Hepatocyte (in vitro differentiated cells): ENCODE measurements at regions not wholly inside any gene's neighbourhood (a gene's known extent, or its start where the extent isn't known, plus 50 kb on each side); places are given as distances from the start of the nearest gene placed in this dataset.

ENCODE experiments used
- EZH2 ChIP-seq: fragments of 200-600 bp; sonication (generic); IDR thresholded peaks from 2 replicates; pipeline ENCODE4 v1.6.1; 2016; ENCODE audit warnings: antibody characterized with exemption, mild to moderate bottlenecking, borderline replicate concordance
- EZH2phosphoT487 ChIP-seq: fragments of 200-600 bp; sonication (generic); IDR thresholded peaks from one replicate; pipeline ENCODE4 v1.6.1; 2018; ENCODE audit warnings: antibody characterized with exemption, mild to moderate bottlenecking, low read depth, moderate library complexity; ENCODE audit not compliant: unreplicated experiment, severe bottlenecking
- TF ChIP-seq, protein P1 (sequence below): fragments of 200-600 bp; sonication (generic); IDR thresholded peaks from 2 replicates; pipeline ENCODE4 v1.5.1; 2016; ENCODE audit warnings: antibody characterized with exemption, mild to moderate bottlenecking; ENCODE audit not compliant: poor library complexity

DNA sequence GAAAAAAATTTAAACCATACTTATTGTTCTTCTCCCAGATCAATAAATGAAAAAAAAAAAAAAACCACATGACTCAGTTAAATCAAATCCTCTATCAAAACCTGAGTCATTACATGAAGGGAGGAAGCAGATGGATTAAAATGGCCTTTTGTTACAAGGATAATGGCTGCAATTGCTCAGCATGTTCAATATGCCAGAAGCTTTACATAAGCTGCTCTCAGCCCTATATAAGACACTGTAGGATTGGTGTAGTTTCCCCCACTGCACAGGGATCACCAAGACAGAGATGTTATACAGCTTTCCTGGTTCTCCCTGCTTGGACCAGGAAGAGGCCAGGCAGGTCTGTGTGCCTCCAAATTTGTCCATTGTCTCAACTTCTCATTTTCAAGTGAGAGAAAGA, 101.6 kb upstream of the MAP1B start:
- no peak for TF ChIP-seq EZH2
- TF ChIP-seq, protein P1, sequence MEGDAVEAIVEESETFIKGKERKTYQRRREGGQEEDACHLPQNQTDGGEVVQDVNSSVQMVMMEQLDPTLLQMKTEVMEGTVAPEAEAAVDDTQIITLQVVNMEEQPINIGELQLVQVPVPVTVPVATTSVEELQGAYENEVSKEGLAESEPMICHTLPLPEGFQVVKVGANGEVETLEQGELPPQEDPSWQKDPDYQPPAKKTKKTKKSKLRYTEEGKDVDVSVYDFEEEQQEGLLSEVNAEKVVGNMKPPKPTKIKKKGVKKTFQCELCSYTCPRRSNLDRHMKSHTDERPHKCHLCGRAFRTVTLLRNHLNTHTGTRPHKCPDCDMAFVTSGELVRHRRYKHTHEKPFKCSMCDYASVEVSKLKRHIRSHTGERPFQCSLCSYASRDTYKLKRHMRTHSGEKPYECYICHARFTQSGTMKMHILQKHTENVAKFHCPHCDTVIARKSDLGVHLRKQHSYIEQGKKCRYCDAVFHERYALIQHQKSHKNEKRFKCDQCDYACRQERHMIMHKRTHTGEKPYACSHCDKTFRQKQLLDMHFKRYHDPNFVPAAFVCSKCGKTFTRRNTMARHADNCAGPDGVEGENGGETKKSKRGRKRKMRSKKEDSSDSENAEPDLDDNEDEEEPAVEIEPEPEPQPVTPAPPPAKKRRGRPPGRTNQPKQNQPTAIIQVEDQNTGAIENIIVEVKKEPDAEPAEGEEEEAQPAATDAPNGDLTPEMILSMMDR = no peak
- no peak for TF ChIP-seq EZH2phosphoT487
